B cell (primary cell): ENCODE measurements at regions not wholly inside any gene's neighbourhood (a gene's known extent, or its start where the extent isn't known, plus 50 kb on each side); places are given as distances from the start of the nearest gene placed in this dataset.
"Not testable (repeated sequence)": the region's sequence is repeated elsewhere in the genome, so short reads cannot be mapped to it uniquely, and the experiment has no call there.

ENCODE experiments used
- CTCF ChIP-seq: fragments of 200-600 bp; IDR thresholded peaks from one replicate; pipeline ENCODE4 v1.8.0; 2022; ENCODE audit warnings: antibody characterized with exemption, mild to moderate bottlenecking
- EZH2 ChIP-seq: IDR thresholded peaks from 2 replicates; pipeline ENCODE4 v1.6.1; 2012; ENCODE audit warnings: borderline replicate concordance, low read depth, mild to moderate bottlenecking, moderate library complexity, low read length; ENCODE audit not compliant: insufficient read depth, poor library complexity, severe bottlenecking

GRCh38 chr5:84863936-84864335, 479.3 kb upstream of the EDIL3 start:
- not testable (repeated sequence) for TF ChIP-seq CTCF, EZH2
